ENCODE measurements at regions not wholly inside any gene's neighbourhood (a gene's known extent, or its start where the extent isn't known, plus 50 kb on each side); places are given as distances from the start of the nearest gene placed in this dataset.
A peak's percentile ranks its signal among the peaks of the same experiment; 100 is the strongest.

- DNase-seq = no peak
Measured at GRCh38 chr3:182703233-182703632, 90.1 kb upstream of the ATP11B start.

- no peak for DNase-seq
Measured at GRCh38 chr3:182704926-182705325, 88.4 kb upstream of the ATP11B start.

GRCh38 chr3:182708810-182709209 lies 84.5 kb upstream of the ATP11B start:
- DNase-seq = no peak

- no peak for DNase-seq
Measured at GRCh38 chr3:182709306-182709705, 84.0 kb upstream of the ATP11B start.

- peak; percentile 45 for DNase-seq
Measured at GRCh38 chr3:182710557-182711157, 82.6 kb upstream of the ATP11B start.

GRCh38 chr3:182711261-182711683 lies 82.0 kb upstream of the ATP11B start:
- no peak for DNase-seq

- no peak for DNase-seq
Measured at GRCh38 chr3:182711853-182712252, 81.5 kb upstream of the ATP11B start.

- DNase-seq = no peak
Measured at GRCh38 chr3:182713111-182713510, 80.2 kb upstream of the ATP11B start.

GRCh38 chr3:182713743-182714517 lies 79.4 kb upstream of the ATP11B start:
- peak; percentile 53 for DNase-seq

GRCh38 chr3:182715006-182715405 lies 78.3 kb upstream of the ATP11B start:
- DNase-seq = no peak

GRCh38 chr3:182716114-182716688 lies 77.1 kb upstream of the ATP11B start:
- no peak for DNase-seq

GRCh38 chr3:182717216-182717615 lies 76.1 kb upstream of the ATP11B start:
- no peak for DNase-seq

GRCh38 chr3:182722907-182723306 lies 70.4 kb upstream of the ATP11B start:
- no peak for DNase-seq

GRCh38 chr3:182723596-182723995 lies 69.7 kb upstream of the ATP11B start:
- no peak for DNase-seq

- no peak for DNase-seq
Measured at GRCh38 chr3:182725372-182726251, 67.7 kb upstream of the ATP11B start.

GRCh38 chr3:182726258-182727142 lies 66.8 kb upstream of the ATP11B start:
- no peak for DNase-seq

GRCh38 chr3:182728238-182728637 lies 65.1 kb upstream of the ATP11B start:
- no peak for DNase-seq

GRCh38 chr3:182729903-182730674 lies 63.2 kb upstream of the ATP11B start:
- DNase-seq = peak; percentile 16

GRCh38 chr3:182730675-182731042 lies 62.6 kb upstream of the ATP11B start:
- no peak for DNase-seq

- no peak for DNase-seq
Measured at GRCh38 chr3:182731764-182732163, 61.5 kb upstream of the ATP11B start.

- no peak for DNase-seq
Measured at GRCh38 chr3:182732232-182733015, 60.9 kb upstream of the ATP11B start.
